ENCODE measurements at regions not wholly inside any gene's neighbourhood (a gene's known extent, or its start where the extent isn't known, plus 50 kb on each side); places are given as distances from the start of the nearest gene placed in this dataset.
"Not testable (repeated sequence)": the region's sequence is repeated elsewhere in the genome, so short reads cannot be mapped to it uniquely, and the experiment has no call there.

DNA sequence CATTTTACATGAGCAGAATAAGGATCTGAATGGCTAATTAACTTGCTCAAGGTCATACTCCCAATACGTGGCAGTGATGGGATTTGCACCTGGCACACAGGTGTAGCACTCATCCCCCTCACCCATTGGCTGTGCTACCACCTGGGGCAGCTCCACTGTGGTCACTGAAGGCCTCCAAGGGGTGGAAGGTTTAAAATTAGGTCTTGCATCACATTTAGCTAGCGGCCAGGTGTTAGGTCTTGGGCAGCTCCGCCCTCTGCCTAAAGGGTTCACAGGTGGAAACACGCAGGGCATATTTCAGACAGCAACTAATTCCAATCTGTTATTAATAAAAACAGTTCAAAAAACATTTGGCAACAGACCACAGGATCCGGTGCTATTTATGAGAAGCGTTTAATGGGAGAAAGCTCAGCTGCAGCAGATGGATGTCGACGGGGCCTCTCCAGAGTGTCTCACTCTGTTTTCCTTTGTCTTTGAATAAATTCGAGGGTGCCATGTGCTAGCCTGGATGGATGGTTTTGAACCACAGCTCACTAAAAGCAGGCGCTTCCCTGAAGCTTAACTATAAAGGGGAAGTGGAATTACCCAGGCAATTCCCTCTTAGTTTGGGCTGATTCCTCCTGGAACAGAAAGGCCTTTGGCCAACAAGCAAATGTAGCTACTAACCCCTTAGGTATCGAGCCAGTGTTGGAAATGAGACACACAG is 1017.6 kb downstream of the TYW1 start:
- no peak for DNase-seq (ENCODE audit: low read depth)

DNA sequence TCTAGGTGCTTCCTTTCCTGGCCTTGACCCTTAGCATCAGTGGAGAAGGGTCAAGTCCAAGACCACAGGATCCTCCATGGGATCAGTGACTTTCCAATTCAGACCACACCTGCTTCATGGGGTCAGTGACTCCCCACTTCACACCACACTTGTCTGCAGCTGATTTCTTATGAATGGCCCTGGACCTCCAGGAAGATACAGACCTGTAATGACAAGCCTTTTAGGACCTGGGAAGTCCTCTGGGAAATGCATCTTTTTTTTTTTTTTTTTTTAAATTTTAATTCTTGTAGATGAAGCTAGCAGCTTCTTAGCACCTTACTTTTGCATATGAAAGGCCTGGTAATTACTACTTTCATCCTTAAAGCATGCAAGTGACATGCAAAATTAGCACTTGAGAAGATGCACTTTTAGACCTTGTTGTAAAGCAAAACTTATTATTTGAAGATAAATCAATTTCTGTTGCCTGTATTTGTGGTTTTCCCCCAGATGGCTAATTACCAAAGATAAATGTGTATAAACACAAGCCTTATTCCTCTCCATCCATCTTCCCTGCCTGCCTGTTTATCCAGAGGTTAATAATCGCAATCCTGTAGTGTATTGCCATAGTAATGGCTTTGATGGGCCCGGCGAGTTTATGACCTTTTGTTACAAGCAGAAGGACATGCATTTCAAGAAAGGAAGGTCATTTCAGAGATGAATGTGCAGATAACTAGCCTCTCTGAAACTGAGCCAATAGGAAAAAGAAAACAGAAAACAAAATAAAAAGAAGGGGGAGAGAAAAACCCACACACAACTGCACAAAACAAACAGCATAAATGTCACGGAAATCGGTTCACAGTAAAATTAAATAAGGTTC is 1018.7 kb downstream of the TYW1 start:
- DNase-seq (ENCODE audit: low read depth): no peak

DNA sequence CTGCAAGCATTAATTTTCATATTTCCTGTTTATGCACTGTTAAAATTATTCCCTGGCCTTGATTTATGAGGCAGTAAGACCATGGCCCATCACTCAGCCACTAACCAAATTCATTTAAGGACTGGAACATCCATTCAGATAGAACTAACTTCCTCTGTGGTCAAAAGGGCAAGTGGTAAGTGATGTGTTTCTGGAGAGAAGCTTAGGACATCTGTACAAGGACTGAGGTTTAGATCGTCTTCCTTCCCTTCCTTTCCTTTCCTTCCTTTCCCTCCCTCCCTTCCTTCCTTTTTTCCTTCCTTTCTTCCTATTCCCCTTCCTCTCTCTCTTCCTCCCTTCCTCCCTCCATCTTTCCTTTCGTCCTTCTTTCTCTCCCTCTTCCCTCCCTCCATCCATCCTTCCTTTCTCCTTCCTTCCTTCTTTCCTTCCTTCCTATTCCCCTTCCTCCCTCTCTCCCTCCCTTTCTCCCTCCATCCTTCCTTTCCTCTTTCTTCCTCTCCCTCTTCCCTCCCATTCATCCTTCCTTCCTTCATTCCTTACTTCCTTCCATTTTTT is 1019.4 kb downstream of the TYW1 start:
- DNase-seq (ENCODE audit: low read depth): no peak

DNA sequence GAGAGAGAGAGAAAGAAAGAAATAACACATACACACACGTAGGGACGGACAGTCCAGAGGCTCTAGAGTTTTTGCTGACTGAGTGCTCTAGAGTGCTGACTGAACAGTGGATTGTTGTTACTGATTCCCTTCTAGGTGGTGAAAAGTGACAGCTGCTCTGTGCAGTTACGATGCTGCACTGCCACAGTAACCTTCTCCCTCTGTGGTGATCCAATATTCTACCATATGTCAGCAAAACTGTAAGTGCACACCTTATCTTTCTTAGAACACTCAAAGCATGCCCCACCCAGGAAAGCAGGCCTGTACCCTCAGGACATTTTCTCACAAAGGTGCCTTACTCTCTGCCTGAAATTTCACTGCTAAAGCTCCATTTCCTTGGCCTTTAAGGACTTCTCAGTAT is 1023.5 kb downstream of the TYW1 start:
- DNase-seq (ENCODE audit: low read depth): no peak

DNA sequence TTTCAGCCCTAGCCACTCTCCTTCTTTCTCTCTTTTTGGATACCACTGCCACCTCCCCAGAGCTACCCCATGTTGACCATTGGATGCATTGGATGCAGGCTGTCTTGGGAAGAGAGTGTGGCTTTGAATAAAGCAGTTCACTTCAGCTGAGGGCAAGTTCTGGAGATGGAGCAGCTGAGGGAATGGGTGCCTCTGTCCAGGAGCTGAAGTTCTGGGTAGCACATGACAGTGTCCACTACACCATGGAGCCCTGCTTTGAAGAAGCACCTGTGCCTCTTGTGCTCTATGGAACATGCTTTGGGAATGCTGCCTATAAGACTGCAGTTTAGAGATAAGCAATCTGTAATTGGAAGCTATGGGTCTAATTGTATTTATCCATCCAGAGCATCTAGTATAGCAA is 1028.7 kb downstream of the TYW1 start:
- no peak for DNase-seq (ENCODE audit: low read depth)

DNA sequence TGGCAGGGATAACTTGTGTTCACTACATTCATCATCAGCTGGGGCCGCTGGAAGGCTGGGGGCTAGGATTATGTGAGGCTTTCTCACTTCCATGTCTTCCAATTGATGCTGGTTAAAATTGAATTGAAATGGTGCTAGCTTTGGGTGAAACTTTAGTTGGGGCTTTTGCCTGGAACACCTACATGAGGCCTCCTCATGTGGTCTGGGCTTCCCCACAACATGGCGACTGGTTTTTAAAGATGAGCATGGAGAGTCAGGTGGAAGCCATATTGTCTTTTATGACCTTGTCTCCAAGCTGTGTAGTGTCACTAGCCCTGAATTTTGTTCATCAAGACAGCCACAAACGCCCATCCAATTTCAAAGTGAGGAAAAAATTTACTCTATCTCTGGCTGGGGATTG is 1033.9 kb downstream of the TYW1 start:
- no peak for DNase-seq (ENCODE audit: low read depth)

DNA sequence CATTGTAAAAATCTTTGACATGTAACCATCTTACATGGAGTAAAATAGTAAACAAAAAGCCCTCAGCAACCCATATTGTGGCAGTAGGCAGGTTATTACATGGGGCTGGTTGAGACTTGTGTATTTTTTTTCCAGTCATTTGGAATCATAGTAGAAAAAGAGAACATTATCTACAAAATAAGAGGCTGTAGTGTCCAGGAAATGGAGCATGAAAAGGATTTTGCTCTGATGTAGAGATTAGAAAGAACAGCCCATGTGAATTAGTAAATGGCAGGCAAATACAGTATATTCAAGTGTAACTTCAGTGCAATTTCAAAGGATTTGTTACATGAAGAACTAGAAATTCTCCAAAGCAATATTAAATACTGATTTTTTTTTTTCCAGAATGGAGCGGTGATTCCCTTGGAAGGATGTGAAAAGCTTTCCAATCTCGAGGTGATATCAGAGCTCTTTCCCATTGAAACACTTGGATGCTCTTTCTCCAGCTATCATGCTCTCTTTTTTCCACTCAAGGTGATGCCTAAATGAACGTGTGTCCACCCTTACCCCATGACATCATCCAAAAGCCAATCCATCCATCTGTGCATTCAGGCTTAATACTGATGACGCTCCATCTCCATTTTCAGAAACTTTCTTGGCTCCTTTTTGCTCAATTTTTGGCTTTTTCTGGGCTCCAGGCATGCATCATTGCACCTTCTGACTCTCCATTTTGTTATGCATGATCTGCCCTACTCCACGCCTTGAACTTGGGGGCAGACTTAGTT is 1034.7 kb downstream of the TYW1 start:
- no peak for DNase-seq (ENCODE audit: low read depth)

DNA sequence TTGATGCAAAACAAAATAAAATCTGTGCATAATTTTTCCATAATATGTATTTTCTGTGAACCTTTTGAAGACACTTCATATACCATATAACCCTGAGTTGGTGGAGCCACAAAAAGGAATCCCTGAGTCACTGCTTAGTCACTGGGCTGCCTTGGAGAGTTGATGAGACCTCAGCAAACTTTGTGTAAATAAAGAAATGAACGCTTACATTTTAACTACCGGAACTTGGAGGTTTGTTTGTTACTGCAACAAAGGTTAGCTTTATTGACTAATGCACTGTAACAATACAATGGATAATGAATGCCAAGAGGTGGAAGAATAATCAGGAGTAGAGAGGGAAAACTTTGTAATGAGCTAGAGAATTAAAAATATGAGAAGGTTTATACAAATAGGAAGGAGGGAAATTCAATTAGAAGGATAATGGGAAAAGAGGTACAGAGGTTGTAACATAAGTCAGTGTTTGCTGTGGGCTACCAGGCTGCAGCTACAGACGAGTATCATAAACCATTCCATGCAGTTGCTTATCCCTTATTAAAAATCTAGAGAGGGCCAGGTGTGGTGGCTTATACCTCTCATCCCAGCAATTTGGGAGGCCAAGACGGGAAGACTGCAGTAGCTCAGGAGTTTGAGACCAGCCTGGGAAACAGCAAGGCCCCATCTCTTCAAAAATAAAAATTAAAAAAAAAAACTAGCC is 1042.1 kb downstream of the TYW1 start:
- no peak for DNase-seq (ENCODE audit: low read depth)

DNA sequence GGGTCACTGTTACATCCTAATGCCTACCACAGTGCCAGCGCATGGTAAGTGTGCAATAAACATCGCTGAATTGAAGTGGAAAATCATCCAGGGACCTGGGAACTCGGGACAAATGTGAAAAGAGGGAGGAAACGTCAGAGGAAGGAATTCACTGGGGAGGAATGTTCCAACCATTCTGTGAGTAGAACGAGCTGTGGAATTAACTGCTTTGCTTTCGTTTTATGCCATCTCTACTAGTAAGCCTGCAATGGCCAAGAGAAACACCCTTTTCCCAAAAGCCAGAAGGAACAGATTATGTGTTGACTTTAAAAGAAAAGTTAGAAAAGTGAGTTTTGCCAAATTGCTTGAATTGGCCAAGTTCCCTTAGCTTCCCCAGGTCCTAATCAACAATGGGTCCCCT is 1044.9 kb downstream of the TYW1 start:
- no peak for DNase-seq (ENCODE audit: low read depth)

DNA sequence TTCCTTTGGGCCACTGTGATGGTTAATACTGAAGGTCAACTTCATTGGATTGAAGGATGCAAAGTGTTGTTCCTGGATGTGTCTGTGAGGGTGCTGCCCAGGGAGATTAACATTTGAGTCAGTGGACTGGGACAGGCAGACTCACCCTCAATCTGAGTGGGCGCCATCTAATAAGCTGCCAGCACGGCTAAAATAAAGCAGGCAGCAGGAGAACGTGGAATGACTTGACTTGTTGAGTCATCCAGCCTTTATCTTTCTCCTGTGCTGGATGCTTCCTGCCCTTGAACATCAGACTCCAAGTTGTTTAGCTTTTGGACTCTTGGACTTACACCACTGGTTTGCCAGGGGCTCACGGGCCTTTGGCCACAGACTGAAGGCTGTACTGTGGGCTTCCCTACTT is 1046.9 kb downstream of the TYW1 start:
- no peak for DNase-seq (ENCODE audit: low read depth)

DNA sequence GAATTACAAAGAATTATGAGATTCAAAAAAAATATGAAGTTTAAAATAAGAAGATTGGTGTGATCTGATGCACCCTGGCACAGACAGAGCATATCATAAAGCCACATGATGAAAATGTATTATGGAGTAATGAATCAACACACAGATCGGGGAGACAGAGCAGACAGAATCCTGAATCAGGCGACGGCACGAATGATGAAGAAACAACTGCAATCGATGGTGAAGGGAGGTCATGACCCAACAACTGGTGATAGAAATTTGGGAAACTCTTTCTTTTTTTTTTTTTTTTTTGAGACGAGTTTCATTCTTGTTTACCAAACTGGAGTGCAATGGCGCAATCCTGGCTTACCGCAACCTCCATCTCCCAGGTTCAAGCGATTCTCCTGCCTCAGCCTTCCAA is 1054.0 kb downstream of the TYW1 start:
- DNase-seq (ENCODE audit: low read depth): no peak

DNA sequence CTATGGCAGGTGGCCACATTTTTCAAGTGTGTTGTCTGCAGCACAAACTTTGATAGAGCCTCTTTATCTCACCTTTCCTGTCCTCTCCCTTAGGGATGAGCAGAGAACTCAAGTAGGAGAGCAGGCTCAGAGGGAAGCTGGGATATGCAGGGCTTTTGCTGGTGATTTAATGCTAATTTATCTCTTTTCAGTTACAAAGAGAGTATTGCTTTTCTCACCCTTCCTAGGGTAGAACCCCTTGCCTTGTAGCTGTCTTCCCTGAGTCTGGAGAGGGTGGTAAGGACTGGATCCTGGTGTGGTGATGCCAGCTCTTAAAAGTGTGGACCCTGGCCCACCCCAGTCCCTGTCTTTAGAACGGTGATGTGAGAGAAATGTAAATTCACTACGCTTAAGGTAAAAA is 1061.4 kb downstream of the TYW1 start:
- no peak for DNase-seq (ENCODE audit: low read depth)

DNA sequence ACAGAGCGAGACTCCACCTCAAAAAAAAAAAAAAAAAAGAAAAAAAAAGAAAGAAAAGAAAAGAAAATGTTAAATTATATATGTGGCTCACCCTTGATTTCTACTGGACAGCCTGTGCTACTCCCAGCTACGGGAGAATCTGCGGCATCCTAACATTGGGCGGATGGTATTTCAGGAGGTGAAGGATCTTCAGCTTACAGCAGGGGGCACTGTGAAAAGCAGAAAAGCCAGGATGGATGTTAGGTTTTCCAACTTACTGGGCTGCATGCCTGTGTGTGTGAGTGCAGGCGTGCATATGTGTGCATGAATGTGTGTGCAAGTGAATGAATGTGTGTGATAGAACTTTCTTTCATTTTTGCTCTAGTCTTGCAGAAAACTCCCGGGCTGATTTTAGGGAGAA is 1066.5 kb downstream of the TYW1 start:
- DNase-seq (ENCODE audit: low read depth): no peak

DNA sequence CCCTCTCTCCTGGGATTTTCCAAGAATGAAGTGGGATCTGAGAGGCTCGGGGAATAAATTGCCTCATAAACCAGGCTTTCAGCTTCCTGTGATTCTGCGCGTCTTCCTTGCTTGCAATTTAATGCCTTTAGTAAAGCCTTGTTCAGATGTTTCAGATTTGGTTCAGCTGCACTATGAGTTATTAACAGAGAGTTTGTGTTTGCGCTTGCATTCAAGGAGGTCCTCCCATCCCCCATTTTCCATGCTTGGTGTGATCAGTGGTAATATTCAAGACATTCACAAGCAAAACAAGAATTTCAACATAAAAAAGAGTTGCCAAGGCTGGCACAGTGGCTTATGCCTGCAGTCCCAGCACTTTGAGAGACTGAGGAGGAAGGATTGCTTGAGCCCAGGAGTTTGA is 1068.9 kb downstream of the TYW1 start:
- DNase-seq (ENCODE audit: low read depth): no peak

DNA sequence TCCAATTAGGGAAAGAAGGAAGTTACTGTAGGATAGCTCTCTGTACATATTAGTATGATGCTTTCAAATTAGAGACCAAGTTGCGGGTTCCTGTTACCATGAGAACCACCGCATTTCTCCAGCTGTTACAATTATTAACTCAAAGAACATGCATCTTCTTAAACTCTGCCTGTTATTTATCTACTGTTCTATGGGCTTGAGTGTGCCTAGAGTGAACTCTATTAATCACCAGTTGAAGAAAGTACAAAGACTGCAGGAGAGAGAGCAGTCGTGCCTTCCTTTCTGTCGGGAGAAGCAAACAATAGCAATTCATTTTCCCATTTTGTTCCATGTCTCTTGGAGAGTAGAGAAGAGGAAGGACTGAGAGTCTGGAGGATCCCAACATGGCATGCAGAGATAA is 1071.2 kb downstream of the TYW1 start:
- DNase-seq (ENCODE audit: low read depth): no peak

DNA sequence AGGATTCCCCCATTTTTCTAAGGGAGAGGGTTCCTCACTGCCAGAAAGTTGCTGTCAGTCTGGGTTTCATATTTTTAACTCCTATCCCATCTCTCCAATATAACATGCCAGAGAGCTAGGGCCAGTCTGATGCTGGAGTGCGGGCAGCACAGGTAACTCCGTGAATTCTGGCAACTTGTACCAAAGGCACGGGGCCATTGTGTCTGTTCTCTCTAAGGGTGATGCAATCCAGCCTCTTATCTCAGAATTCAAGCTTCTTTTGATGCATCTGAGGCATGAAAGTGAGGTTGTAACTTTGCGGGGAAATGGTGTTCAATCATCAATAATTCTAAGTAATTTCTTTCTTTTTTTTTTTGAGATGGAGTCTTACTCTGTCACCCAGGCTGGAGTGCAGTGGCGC is 1074.4 kb downstream of the TYW1 start:
- no peak for DNase-seq (ENCODE audit: low read depth)

DNA sequence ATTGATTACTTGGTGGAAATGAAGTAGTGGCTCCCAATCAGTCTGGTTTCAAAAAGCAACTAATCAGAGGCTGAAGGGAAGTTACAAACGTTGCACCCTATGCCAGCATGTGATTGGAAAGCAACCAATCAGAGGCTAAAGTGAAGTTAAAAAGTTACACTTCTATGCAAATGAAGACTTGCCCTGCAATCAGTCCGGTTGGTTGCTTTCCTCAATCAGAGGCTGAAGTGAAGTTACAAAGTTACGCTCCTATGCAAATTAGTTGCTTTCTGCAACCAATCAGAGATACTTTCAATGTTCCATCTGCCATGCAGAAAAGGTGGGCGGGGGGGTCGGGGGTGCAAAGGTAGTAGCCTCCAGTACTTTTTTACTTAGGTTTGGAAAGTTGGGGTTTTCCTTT is 1077.1 kb downstream of the TYW1 start:
- no peak for DNase-seq (ENCODE audit: low read depth)

DNA sequence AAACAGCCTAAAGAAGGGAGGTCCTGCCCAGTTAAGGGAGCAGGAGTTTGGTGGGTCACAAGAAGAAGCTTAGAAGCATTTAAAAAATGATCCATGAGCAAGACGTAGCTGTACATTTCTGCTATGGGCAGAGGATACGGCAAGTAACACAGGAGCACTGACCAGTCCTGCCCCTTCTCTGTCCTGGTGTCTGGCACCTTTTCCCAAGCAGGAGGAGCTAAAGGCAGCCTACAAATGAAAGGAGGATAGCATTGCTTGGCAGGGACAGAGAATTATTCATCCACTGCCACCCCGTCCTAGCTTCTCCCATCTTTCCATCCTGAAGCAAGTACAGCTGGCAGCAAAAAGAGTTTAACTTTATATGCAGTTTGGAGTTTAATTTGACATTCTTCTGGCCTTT is 1077.6 kb downstream of the TYW1 start:
- no peak for DNase-seq (ENCODE audit: low read depth)

DNA sequence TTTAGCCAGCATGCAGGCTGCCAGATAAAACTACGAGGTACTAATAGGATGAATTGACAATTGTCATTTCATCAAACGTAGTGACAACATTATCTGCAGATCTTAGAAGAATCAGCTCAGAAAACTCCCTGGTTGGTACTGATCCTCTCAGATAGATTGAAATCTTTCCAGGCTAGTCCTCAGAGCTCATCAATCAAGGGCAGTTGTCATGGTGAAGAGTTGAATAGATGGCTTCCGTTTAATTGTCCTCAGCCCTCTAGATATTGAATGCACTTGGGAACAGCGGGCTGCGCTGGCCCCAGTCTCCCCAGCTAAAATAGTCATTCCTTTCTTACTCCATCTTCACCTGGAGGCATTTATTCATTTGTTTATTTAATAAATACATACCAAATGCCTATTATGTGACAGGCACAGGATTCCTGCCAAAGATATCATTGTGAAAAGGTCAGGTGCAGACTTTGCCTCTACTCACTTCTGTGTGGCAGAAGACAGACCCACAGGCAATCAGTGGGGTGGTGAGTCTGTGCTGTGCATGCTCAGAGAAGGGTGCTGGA is 1081.6 kb downstream of the TYW1 start:
- no peak for DNase-seq (ENCODE audit: low read depth)

DNA sequence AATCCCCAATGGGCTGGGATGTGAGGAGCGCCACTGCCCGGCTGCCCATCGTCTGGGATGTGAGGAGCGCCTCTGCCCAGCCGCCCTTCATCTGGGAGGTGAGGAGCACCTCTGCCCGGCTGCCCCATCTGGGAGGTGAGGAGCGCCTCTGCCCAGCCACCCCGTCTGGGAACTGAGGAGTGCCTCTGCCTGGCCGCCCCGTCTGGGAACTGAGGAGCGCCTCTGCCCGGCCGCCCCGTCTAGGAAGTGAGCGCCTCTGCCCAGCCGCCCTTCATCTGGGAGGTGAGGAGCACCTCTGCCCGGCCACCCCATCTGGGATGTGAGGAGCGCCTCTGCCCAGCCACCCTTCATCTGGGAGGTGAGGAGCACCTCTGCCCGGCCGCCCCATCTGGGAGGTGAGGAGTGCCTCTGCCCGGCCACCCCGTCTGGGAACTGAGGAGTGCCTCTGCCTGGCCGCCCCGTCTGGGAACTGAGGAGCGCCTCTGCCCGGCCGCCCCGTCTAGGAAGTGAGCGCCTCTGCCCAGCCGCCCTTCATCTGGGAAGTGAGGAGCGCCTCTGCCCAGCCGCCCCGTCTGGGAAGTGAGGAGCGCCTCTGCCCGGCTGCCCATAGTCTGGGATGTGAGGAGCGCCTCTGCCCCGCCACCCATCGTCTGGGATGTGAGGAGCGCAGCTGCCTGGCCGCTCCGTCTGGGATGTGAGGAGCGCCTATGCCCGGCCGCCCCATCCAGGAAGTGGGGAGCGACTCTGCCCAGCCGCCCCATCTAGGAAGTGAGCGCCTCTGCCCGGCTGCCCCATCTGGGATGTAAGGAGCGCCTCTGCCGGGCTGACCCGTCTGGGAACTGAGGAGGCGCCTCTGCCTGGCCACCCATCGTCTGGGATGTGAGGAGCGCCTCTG is 1085.7 kb downstream of the TYW1 start:
- not testable (repeated sequence) for DNase-seq (ENCODE audit: low read depth)
